ENCODE measurements at regions not wholly inside any gene's neighbourhood (a gene's known extent, or its start where the extent isn't known, plus 50 kb on each side); places are given as distances from the start of the nearest gene placed in this dataset.

GRCh38 chr1:29668551-29669157, 432.3 kb downstream of the PTPRU start:
- TF ChIP-seq POLR2AphosphoS5 (IDR thresholded peaks at IDR 0.05) = no peak
- no peak for TF ChIP-seq CTCF (IDR thresholded peaks at IDR 0.05; ENCODE audit: poor library complexity, severe bottlenecking)
- TF ChIP-seq EZH2 (IDR thresholded peaks at IDR 0.05; ENCODE audit: borderline replicate concordance, insufficient read depth, low read length, poor library complexity, severe bottlenecking) = no peak
- no peak for TF ChIP-seq EP300 (conservative IDR thresholded peaks at IDR 0.05; ENCODE audit: poor library complexity, severe bottlenecking)
- TF ChIP-seq SMC3 (conservative IDR thresholded peaks at IDR 0.05; ENCODE audit: poor library complexity) = no peak
- no peak for TF ChIP-seq RAD21 (conservative IDR thresholded peaks at IDR 0.05)

Data from neural cell (in vitro differentiated cells).